OCI-LY1 (cell line): ENCODE measurements at regions not wholly inside any gene's neighbourhood (a gene's known extent, or its start where the extent isn't known, plus 50 kb on each side); places are given as distances from the start of the nearest gene placed in this dataset.

Experiments
- EZH2 ChIP-seq: fragments of 200-600 bp; sonication (generic), shearing (Covaris generic); IDR thresholded peaks from 2 replicates; pipeline ENCODE4 v1.8.0; 2017; ENCODE audit warnings: borderline replicate concordance, mixed run types, mild to moderate bottlenecking, antibody characterized with exemption, low read length, moderate library complexity, mixed read lengths
- TF ChIP-seq, protein P1 (sequence below): fragments of 200-600 bp; sonication (generic), shearing (Covaris generic); IDR thresholded peaks from 2 replicates; pipeline ENCODE4 v1.5.1; 2017; ENCODE audit warnings: mild to moderate bottlenecking, antibody characterized with exemption, low read length, moderate library complexity, mixed read lengths

DNA sequence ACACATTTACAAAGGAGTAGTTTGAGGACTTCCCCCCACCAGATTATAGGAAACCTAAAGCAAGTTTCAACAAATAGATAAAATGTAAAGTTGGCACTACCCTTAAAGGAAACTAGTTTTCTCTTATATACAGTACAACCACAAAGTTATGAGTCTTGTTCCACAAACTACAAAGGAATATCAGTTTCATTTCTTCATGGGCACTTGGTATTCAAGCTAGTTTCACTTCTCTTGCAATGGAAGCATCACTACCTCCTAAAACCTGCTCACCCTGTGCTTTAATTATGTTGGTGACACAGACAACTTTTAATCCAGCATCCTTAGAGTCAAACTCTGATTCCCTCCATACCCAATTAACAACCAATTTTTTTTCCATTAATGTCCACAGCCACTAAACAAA is 707.0 kb downstream of the ROBO2 start:
- TF ChIP-seq, protein P1, sequence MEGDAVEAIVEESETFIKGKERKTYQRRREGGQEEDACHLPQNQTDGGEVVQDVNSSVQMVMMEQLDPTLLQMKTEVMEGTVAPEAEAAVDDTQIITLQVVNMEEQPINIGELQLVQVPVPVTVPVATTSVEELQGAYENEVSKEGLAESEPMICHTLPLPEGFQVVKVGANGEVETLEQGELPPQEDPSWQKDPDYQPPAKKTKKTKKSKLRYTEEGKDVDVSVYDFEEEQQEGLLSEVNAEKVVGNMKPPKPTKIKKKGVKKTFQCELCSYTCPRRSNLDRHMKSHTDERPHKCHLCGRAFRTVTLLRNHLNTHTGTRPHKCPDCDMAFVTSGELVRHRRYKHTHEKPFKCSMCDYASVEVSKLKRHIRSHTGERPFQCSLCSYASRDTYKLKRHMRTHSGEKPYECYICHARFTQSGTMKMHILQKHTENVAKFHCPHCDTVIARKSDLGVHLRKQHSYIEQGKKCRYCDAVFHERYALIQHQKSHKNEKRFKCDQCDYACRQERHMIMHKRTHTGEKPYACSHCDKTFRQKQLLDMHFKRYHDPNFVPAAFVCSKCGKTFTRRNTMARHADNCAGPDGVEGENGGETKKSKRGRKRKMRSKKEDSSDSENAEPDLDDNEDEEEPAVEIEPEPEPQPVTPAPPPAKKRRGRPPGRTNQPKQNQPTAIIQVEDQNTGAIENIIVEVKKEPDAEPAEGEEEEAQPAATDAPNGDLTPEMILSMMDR = no peak
- no peak for TF ChIP-seq EZH2
